ENCODE measurements at regions not wholly inside any gene's neighbourhood (a gene's known extent, or its start where the extent isn't known, plus 50 kb on each side); places are given as distances from the start of the nearest gene placed in this dataset.

DNA sequence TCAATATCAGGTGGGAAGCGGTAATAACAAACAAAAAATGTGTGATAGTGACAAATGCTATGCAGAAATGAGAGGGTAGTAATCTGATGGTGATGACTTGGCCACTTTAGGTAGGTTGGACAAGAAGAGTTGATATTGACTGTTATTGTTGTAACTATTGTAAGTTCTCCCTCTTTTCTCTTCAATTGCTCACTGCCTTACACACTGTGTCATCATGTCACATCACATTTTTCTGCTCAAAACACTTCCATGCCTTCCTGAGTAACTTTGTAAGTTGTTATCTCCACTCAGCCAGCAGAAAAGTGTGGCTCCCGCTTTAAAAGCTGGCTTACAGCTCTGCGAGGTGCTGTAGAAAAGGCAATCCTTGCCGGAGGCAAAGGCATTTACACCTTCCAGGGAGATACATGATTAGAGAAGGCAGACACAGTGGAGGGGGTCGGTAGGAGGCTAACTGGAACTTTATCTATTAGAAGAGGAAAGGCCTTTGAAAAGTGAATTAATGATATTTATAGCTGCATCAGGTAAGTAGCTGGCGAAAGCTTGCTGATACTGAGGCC, 85.2 kb upstream of the CLINT1 start:
- TF ChIP-seq ZNF724P (CRISPR knock-in tag; IDR thresholded peaks at IDR 0.05; ENCODE audit: borderline replicate concordance) (no peak), ZNF570 (CRISPR knock-in tag; IDR thresholded peaks at IDR 0.05; ENCODE audit: borderline replicate concordance) (no peak), ZNF124 (CRISPR knock-in tag; IDR thresholded peaks at IDR 0.05) (no peak), ZNF777 (CRISPR knock-in tag; IDR thresholded peaks at IDR 0.05) (no peak), HNF1B (CRISPR knock-in tag; IDR thresholded peaks at IDR 0.05) (no peak), HOMEZ (CRISPR knock-in tag; IDR thresholded peaks at IDR 0.05; ENCODE audit: low read depth) (no peak), TFAP4 (IDR thresholded peaks at IDR 0.05; ENCODE audit: borderline replicate concordance, low read depth) (no peak), YEATS4 (CRISPR knock-in tag; IDR thresholded peaks at IDR 0.05; ENCODE audit: borderline replicate concordance) (no peak), POLR2A (IDR thresholded peaks at IDR 0.05; ENCODE audit: insufficient read depth in 1 of 2, low read depth in 2 of 2, low read length in 2 of 2) (no peak)
- TF ChIP-seq, protein P1, sequence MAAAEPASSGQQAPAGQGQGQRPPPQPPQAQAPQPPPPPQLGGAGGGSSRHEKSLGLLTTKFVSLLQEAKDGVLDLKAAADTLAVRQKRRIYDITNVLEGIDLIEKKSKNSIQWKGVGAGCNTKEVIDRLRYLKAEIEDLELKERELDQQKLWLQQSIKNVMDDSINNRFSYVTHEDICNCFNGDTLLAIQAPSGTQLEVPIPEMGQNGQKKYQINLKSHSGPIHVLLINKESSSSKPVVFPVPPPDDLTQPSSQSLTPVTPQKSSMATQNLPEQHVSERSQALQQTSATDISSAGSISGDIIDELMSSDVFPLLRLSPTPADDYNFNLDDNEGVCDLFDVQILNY (CRISPR knock-in tag; conservative IDR thresholded peaks at IDR 0.05) = no peak
- TF ChIP-seq, protein P2, sequence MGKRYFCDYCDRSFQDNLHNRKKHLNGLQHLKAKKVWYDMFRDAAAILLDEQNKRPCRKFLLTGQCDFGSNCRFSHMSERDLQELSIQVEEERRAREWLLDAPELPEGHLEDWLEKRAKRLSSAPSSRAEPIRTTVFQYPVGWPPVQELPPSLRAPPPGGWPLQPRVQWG (CRISPR knock-in tag; IDR thresholded peaks at IDR 0.05; ENCODE audit: borderline replicate concordance, low read depth) = no peak
